PFSK-1 (cell line): ENCODE measurements at regions not wholly inside any gene's neighbourhood (a gene's known extent, or its start where the extent isn't known, plus 50 kb on each side); places are given as distances from the start of the nearest gene placed in this dataset.

Source experiments
- FOXP2 ChIP-seq: optimal IDR thresholded peaks from 2 replicates; pipeline ENCODE3; 2011; ENCODE audit warnings: borderline replicate concordance, control low read depth, inconsistent platforms; ENCODE audit not compliant: insufficient read depth; ENCODE audit errors: extremely low read length, extremely low read depth
- POLR2AphosphoS5 ChIP-seq: IDR thresholded peaks from 2 replicates; pipeline ENCODE4 v1.6.1; 2012; ENCODE audit warnings: low read depth, mild to moderate bottlenecking, control low read depth, low read length, moderate library complexity
- SIN3A ChIP-seq: IDR thresholded peaks from 2 replicates; pipeline ENCODE4 v1.6.1; 2012; ENCODE audit warnings: mild to moderate bottlenecking, low read length, moderate library complexity, borderline replicate concordance; ENCODE audit not compliant: insufficient read depth
- TAF1 ChIP-seq: IDR thresholded peaks from 2 replicates; pipeline ENCODE4 v1.6.1; 2012; ENCODE audit warnings: low read length, control low read depth, borderline replicate concordance; ENCODE audit not compliant: insufficient read depth
- TF ChIP-seq, protein P1 (sequence below), 2 experiments: IDR thresholded peaks; 2 replicates each; pipeline versions ENCODE4 v1.6.1 to v1.8.0; 2011 to 2012; ENCODE audit warnings: low read depth in 2 of 2, low read length in 2 of 2, control low read depth in 1 of 2, inconsistent platforms in 1 of 2, mild to moderate bottlenecking in 1 of 2, moderate library complexity in 1 of 2; ENCODE audit not compliant: insufficient read depth in 1 of 2

GRCh38 chr6:18976966-18977365, 589.8 kb downstream of the RNF144B start:
- TF ChIP-seq TAF1 (no peak), FOXP2 (no peak), POLR2AphosphoS5 (no peak), SIN3A (no peak)
- TF ChIP-seq, protein P1, sequence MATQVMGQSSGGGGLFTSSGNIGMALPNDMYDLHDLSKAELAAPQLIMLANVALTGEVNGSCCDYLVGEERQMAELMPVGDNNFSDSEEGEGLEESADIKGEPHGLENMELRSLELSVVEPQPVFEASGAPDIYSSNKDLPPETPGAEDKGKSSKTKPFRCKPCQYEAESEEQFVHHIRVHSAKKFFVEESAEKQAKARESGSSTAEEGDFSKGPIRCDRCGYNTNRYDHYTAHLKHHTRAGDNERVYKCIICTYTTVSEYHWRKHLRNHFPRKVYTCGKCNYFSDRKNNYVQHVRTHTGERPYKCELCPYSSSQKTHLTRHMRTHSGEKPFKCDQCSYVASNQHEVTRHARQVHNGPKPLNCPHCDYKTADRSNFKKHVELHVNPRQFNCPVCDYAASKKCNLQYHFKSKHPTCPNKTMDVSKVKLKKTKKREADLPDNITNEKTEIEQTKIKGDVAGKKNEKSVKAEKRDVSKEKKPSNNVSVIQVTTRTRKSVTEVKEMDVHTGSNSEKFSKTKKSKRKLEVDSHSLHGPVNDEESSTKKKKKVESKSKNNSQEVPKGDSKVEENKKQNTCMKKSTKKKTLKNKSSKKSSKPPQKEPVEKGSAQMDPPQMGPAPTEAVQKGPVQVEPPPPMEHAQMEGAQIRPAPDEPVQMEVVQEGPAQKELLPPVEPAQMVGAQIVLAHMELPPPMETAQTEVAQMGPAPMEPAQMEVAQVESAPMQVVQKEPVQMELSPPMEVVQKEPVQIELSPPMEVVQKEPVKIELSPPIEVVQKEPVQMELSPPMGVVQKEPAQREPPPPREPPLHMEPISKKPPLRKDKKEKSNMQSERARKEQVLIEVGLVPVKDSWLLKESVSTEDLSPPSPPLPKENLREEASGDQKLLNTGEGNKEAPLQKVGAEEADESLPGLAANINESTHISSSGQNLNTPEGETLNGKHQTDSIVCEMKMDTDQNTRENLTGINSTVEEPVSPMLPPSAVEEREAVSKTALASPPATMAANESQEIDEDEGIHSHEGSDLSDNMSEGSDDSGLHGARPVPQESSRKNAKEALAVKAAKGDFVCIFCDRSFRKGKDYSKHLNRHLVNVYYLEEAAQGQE (IDR thresholded peaks at IDR 0.05; ENCODE audit: insufficient read depth in 1 of 2, low read depth in 2 of 2, low read length in 2 of 2): no peak

- no peak for TF ChIP-seq SIN3A
- no peak for TF ChIP-seq POLR2AphosphoS5
- no peak for TF ChIP-seq FOXP2
- TF ChIP-seq, protein P1 (IDR thresholded peaks at IDR 0.05; ENCODE audit: insufficient read depth in 1 of 2, low read depth in 2 of 2, low read length in 2 of 2): no peak
- no peak for TF ChIP-seq TAF1
These were observed 591.4 kb downstream of the RNF144B start for GRCh38 chr6:18978337-18979128.

DNA sequence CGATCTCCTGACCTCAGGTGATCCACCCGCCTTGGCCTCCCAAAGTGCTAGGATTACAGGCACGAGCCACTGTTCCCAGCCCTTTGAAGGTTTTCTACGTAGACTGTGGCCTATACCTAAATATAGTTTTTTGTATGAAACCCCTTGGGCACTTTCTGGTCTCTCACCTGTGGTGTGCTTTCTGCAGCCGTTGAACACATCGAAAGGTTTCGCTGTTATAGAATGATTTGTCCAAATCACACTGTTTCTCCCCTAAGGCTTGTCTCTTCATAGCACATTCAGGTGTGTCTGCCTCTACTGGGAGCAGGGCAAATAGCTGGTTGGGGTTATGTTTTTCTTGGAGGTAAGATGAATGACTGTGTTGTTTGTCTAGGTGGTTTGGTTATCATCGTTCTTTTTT, 597.9 kb downstream of the RNF144B start:
- TF ChIP-seq SIN3A (no peak), TAF1 (no peak), FOXP2 (no peak), POLR2AphosphoS5 (no peak)
- TF ChIP-seq, protein P1 (IDR thresholded peaks at IDR 0.05; ENCODE audit: insufficient read depth in 1 of 2, low read depth in 2 of 2, low read length in 2 of 2): no peak

GRCh38 chr6:18985996-18986395, 598.8 kb downstream of the RNF144B start:
- TF ChIP-seq, protein P1 (IDR thresholded peaks at IDR 0.05; ENCODE audit: insufficient read depth in 1 of 2, low read depth in 2 of 2, low read length in 2 of 2): no peak
- no peak for TF ChIP-seq TAF1
- no peak for TF ChIP-seq FOXP2
- no peak for TF ChIP-seq POLR2AphosphoS5
- TF ChIP-seq SIN3A: no peak

GRCh38 chr6:18988636-18989035, 601.5 kb downstream of the RNF144B start:
- TF ChIP-seq POLR2AphosphoS5: no peak
- TF ChIP-seq, protein P1 (IDR thresholded peaks at IDR 0.05; ENCODE audit: insufficient read depth in 1 of 2, low read depth in 2 of 2, low read length in 2 of 2): no peak
- no peak for TF ChIP-seq TAF1
- TF ChIP-seq SIN3A: no peak
- TF ChIP-seq FOXP2: no peak
